HCT116 (cell line): ENCODE measurements at regions not wholly inside any gene's neighbourhood (a gene's known extent, or its start where the extent isn't known, plus 50 kb on each side); places are given as distances from the start of the nearest gene placed in this dataset.
A peak's percentile ranks its signal among the peaks of the same experiment; 100 is the strongest.

ENCODE experiments used
- ATAC-seq: fragments of 200-7000 bp; cut with Tn5 transposase; 2 replicates; pipeline ENCODE4 v1.9.1; 2020; ENCODE audit warnings: mild to moderate bottlenecking, moderate library complexity
- BruUV-seq: library from RNA; stranded (reverse); fragments of 400-500 nt; replicated peaks from 2 replicates; lab custom pipeline; 2021; lab: Mats Ljungman, UMichigan
- CTCF ChIA-PET: fragments of 300-600 bp; sonication (Branson Sonifier 250); formaldehyde crosslinking; loops from one replicate; lab custom pipeline; 2021; ENCODE audit warnings: antibody characterized with exemption; lab: Charles Lee
- POLR2A ChIA-PET: fragments of 300-600, 350-600 bp; sonication (Branson Sonifier 250); formaldehyde crosslinking; loops from one replicate; lab custom pipeline; 2021; ENCODE audit warnings: antibody characterized with exemption; lab: Charles Lee
- RAD21 ChIA-PET, 2 experiments: fragments of 300-600 bp; sonication (Branson Sonifier 250); formaldehyde crosslinking; loops; one replicate each; lab custom pipeline; 2023; ENCODE audit warnings: low total read pairs in 2 of 2; ENCODE audit not compliant: uncharacterized antibody in 2 of 2, unreplicated experiment in 2 of 2, low non-redundant PET in 1 of 2; lab: Charles Lee
- DNase-seq: peaks from one replicate; pipeline ENCODE4 v3.0.0-alpha.2; 2010; ENCODE audit warnings: low read depth, low spot score
- H2AFZ ChIP-seq: fragments of 200-600 bp; shearing (Covaris generic), sonication (generic); 2 replicates; pipeline ENCODE4 v1.6.1; 2017; ENCODE audit warnings: low read depth, mixed run types, mixed read lengths, antibody characterized with exemption, low read length; ENCODE audit not compliant: poor library complexity, severe bottlenecking
- H3K27ac ChIP-seq: 2 replicates; pipeline ENCODE4 v1.5.1; 2012; ENCODE audit warnings: low read depth, low read length
- H3K27me3 ChIP-seq: fragments of 200-600 bp; sonication (generic); 2 replicates; pipeline ENCODE4 v1.6.1; 2016; ENCODE audit warnings: mixed run types, low read length, mixed read lengths; ENCODE audit not compliant: insufficient read depth
- H3K36me3 ChIP-seq, 2 experiments: fragments of 200-500 bp in 1 of 2; fragments of 200-600 bp in 1 of 2; sonication (Bioruptor generic) in 1 of 2; sonication (generic) in 1 of 2; 2 replicates each; pipeline versions ENCODE4 v1.5.1 to v1.6.1; 2014 to 2016; ENCODE audit warnings: low read length in 2 of 2, inconsistent platforms in 1 of 2, mixed read lengths in 1 of 2, mixed run types in 1 of 2; ENCODE audit not compliant: insufficient read depth in 2 of 2, control insufficient read depth in 1 of 2
- H3K4me1 ChIP-seq, 2 experiments: fragments of 200-600 bp in 1 of 2; sonication (generic) in 1 of 2; 2 replicates each; pipeline versions ENCODE4 v1.5.1 to v1.6.1; 2012 to 2017; ENCODE audit warnings: low read length in 2 of 2, inconsistent platforms in 1 of 2, mild to moderate bottlenecking in 1 of 2, mixed read lengths in 1 of 2, mixed run types in 1 of 2, moderate library complexity in 1 of 2; ENCODE audit not compliant: insufficient read depth in 2 of 2, control insufficient read depth in 1 of 2
- H3K4me2 ChIP-seq: fragments of 200-600 bp; sonication (generic); 2 replicates; pipeline ENCODE4 v1.6.1; 2017; ENCODE audit warnings: mixed run types, low read length, mixed read lengths
- H3K4me3 ChIP-seq, 2 experiments: fragments of 200-600 bp in 1 of 2; sonication (generic) in 1 of 2; replicated peaks in 1 of 2; 2 replicates each; pipeline ENCODE4 v1.5.1; 2011 to 2016; ENCODE audit warnings: low read length in 2 of 2, control low read depth in 1 of 2, low read depth in 1 of 2, mild to moderate bottlenecking in 1 of 2, mixed read lengths in 1 of 2, mixed run types in 1 of 2
- H3K79me2 ChIP-seq: fragments of 200-600 bp; sonication (generic); 2 replicates; pipeline ENCODE4 v1.6.1; 2017; ENCODE audit warnings: mild to moderate bottlenecking, mixed run types, low read length, moderate library complexity, mixed read lengths; ENCODE audit not compliant: insufficient read depth
- H3K9ac ChIP-seq: fragments of 200-600 bp; sonication (generic); 2 replicates; pipeline ENCODE4 v1.6.1; 2016; ENCODE audit warnings: low read length, mixed read lengths
- H3K9me2 ChIP-seq: fragments of 200-600 bp; sonication (generic), shearing (Covaris generic); 2 replicates; pipeline ENCODE4 v1.6.1; 2017; ENCODE audit warnings: mixed run types, mild to moderate bottlenecking, moderate library complexity; ENCODE audit not compliant: insufficient read depth
- H3K9me3 ChIP-seq, 2 experiments: fragments of 200-500 bp in 1 of 2; fragments of 200-600 bp in 1 of 2; sonication (Bioruptor generic) in 1 of 2; sonication (generic) in 1 of 2; 2 replicates each; pipeline ENCODE4 v1.6.1; 2014 to 2017; ENCODE audit warnings: low read length in 2 of 2, mixed read lengths in 2 of 2, inconsistent platforms in 1 of 2, low read depth in 1 of 2, mild to moderate bottlenecking in 1 of 2, mixed run types in 1 of 2, moderate library complexity in 1 of 2; ENCODE audit not compliant: control insufficient read depth in 1 of 2, insufficient read depth in 1 of 2
- H4K20me1 ChIP-seq: fragments of 200-600 bp; sonication (generic), shearing (Covaris generic); 2 replicates; pipeline ENCODE4 v1.6.1; 2017; ENCODE audit warnings: mixed run types, mild to moderate bottlenecking, moderate library complexity; ENCODE audit not compliant: insufficient read depth
- CEBPB ChIP-seq: IDR thresholded peaks from 2 replicates; pipeline ENCODE4 v1.6.1; 2012; ENCODE audit warnings: low read depth
- CTCF ChIP-seq, 3 experiments: fragments of 200-600 bp in 1 of 3; sonication (generic) in 1 of 3; IDR thresholded peaks in 2 of 3; conservative IDR thresholded peaks in 1 of 3; 2 replicates each; pipeline ENCODE4 v1.5.1; 2012 to 2017; ENCODE audit warnings: low read depth in 2 of 3, low read length in 2 of 3, antibody characterized with exemption in 1 of 3, borderline replicate concordance in 1 of 3, control low read depth in 1 of 3, mild to moderate bottlenecking in 1 of 3, mixed read lengths in 1 of 3, mixed run types in 1 of 3, moderate library complexity in 1 of 3; ENCODE audit not compliant: insufficient read depth in 1 of 3
- ELF1 ChIP-seq: IDR thresholded peaks from 2 replicates; pipeline ENCODE4 v1.6.1; 2012; ENCODE audit warnings: low read depth, borderline replicate concordance
- EZH2 ChIP-seq: fragments of 200-600 bp; sonication (generic); IDR thresholded peaks from 2 replicates; pipeline ENCODE4 v1.6.1; 2017; ENCODE audit warnings: antibody characterized with exemption, mixed run types
- JUND ChIP-seq: IDR thresholded peaks from 2 replicates; pipeline ENCODE4 v1.6.1; 2012
- POLR2AphosphoS5 ChIP-seq: IDR thresholded peaks from 2 replicates; pipeline ENCODE4 v1.6.1; 2011; ENCODE audit warnings: mild to moderate bottlenecking, low read depth, low read length, moderate library complexity
- RAD21 ChIP-seq: IDR thresholded peaks from 2 replicates; pipeline ENCODE4 v1.6.1; 2012; ENCODE audit warnings: low read depth, mild to moderate bottlenecking
- TCF7L2 ChIP-seq: IDR thresholded peaks from 2 replicates; pipeline ENCODE4 v1.7.0; 2011; ENCODE audit warnings: borderline replicate concordance, inconsistent platforms; ENCODE audit not compliant: insufficient read depth, insufficient read length; ENCODE audit errors: extremely low read depth
- YY1 ChIP-seq: IDR thresholded peaks from 2 replicates; pipeline ENCODE4 v1.6.1; 2011; ENCODE audit warnings: low read length, low read depth, moderate library complexity, mild to moderate bottlenecking; ENCODE audit not compliant: insufficient replicate concordance; ENCODE audit errors: extremely low read depth
- intact Hi-C: fragments of 100-400 bp; cut with micrococcal nuclease; formaldehyde crosslinking; loops from 2 replicates; pipeline ENCODE4 v1.10.0; 2022

- POLR2A ChIA-PET: no interaction called here
- intact Hi-C loops: no loop called here
- no TSS peak for BruUV-seq
Measured at GRCh38 chr12:78584695-78585094, 279.9 kb upstream of the SYT1 start.

More at GRCh38 chr12:78584695-78585094, 279.9 kb upstream of the SYT1 start:
- Histone ChIP-seq H3K4me2 (no peak overlapping the region), H3K27ac (no peak overlapping the region), H3K9me2 (no peaks in the 10 kb centered on the region; the same call in 1 of the 2 replicates), H3K27me3 (no peaks in the 10 kb centered on the region), H4K20me1 (no peaks in the 10 kb centered on the region), H3K4me3 (no peak overlapping the region), H3K9me3 (no peaks in the 10 kb centered on the region), H3K79me2 (no peaks in the 10 kb centered on the region), H3K36me3 (no peaks in the 10 kb centered on the region), H3K9ac (no peak overlapping the region), H2AFZ (no peak overlapping the region), H3K4me1 (no peaks in the 10 kb centered on the region)
- ATAC-seq (peak; percentile 81), DNase-seq (peak; percentile 31)
- ChIA-PET CTCF (interaction anchor here (0.7 kb wide), 1 partner anchor 417 kb away, joined by 3 read pairs; no protein-coding TSS in a partner anchor), RAD21 (no interaction called here)
- TF ChIP-seq POLR2AphosphoS5 (no peak), CEBPB (no peak), YY1 (no peak), TCF7L2 (no peak), CTCF (IDR thresholded peaks at IDR 0.05 in 2 of 3, conservative IDR thresholded peaks at IDR 0.05 in 1 of 3; ENCODE audit: borderline replicate concordance in 1 of 3, insufficient read depth in 1 of 3, low read depth in 2 of 3, low read length in 2 of 3) (peak in 2 of 3 experiments; percentile 39 to 56; a peak in 3 of 6 replicates), RAD21 (peak; percentile 51), EZH2 (no peak), JUND (no peak), ELF1 (no peak)
